CD4-positive, alpha-beta memory T cell (primary cell): ENCODE measurements at regions not wholly inside any gene's neighbourhood (a gene's known extent, or its start where the extent isn't known, plus 50 kb on each side); places are given as distances from the start of the nearest gene placed in this dataset.

Source experiments
- CTCF ChIA-PET: fragments of 350-600 bp; sonication (Branson Sonifier 250); formaldehyde crosslinking; loops from one replicate; lab custom pipeline; 2021; ENCODE audit warnings: inconsistent platforms; ENCODE audit not compliant: partially characterized antibody; lab: Charles Lee
- POLR2A ChIA-PET: fragments of 350-600 bp; sonication (Branson Sonifier 250); formaldehyde crosslinking; loops from one replicate; lab custom pipeline; 2021; ENCODE audit not compliant: partially characterized antibody; lab: Charles Lee
- DNase-seq, 5 donors: peaks; one replicate each; pipeline versions ENCODE4 v3.0.0 to v3.0.0-alpha.2; 2020 to 2022; ENCODE audit warnings: mixed read lengths in 1 of 5
- H3K27ac ChIP-seq: one replicate; pipeline ENCODE4 v1.7.0; 2013; ENCODE audit warnings: low read depth, low read length
- H3K27me3 ChIP-seq: 2 replicates; pipeline ENCODE4 v1.7.0; 2013; ENCODE audit warnings: mild to moderate bottlenecking, low read length, moderate library complexity; ENCODE audit not compliant: insufficient read depth
- H3K36me3 ChIP-seq: 2 replicates; pipeline ENCODE4 v1.7.0; 2013; ENCODE audit warnings: mild to moderate bottlenecking, low read length, moderate library complexity; ENCODE audit not compliant: insufficient read depth
- H3K4me1 ChIP-seq: 2 replicates; pipeline ENCODE4 v1.7.0; 2013; ENCODE audit warnings: mild to moderate bottlenecking, low read length, moderate library complexity; ENCODE audit not compliant: insufficient read depth
- H3K4me3 ChIP-seq, 2 donors: one replicate each; pipeline ENCODE4 v1.7.0; 2013; ENCODE audit warnings: low read length in 2 of 2, mild to moderate bottlenecking in 1 of 2
- H3K9me3 ChIP-seq, 2 donors: one replicate each; pipeline ENCODE4 v1.7.0; 2013; ENCODE audit warnings: low read length in 2 of 2, control low read depth in 1 of 2; ENCODE audit not compliant: control insufficient read depth in 1 of 2
- H3K27ac Mint-ChIP-seq, 7 donors: one replicate each; pipeline ENCODE4 v1.8.0; 2020 to 2021; ENCODE audit warnings: mixed read lengths in 7 of 7, mild to moderate bottlenecking in 6 of 7, inconsistent platforms in 3 of 7, moderate library complexity in 3 of 7
- H3K27me3 Mint-ChIP-seq, 2 donors: one replicate each; pipeline ENCODE4 v1.8.0; 2020 to 2021; ENCODE audit warnings: mixed read lengths in 2 of 2
- H3K36me3 Mint-ChIP-seq, 2 donors: one replicate each; pipeline ENCODE4 v1.8.0; 2020 to 2021; ENCODE audit warnings: mixed read lengths in 2 of 2, inconsistent platforms in 1 of 2, mild to moderate bottlenecking in 1 of 2
- H3K4me1 Mint-ChIP-seq, 4 donors: one replicate each; pipeline ENCODE4 v1.8.0; 2020 to 2021; ENCODE audit warnings: mixed read lengths in 4 of 4, mild to moderate bottlenecking in 1 of 4
- H3K4me3 Mint-ChIP-seq, 8 donors: one replicate each; pipeline ENCODE4 v1.8.0; 2020 to 2021; ENCODE audit warnings: mixed read lengths in 8 of 8, mild to moderate bottlenecking in 7 of 8, moderate library complexity in 6 of 8, inconsistent platforms in 3 of 8
- H3K9me3 Mint-ChIP-seq, 8 donors: one replicate each; pipeline ENCODE4 v1.8.0; 2020 to 2021; ENCODE audit warnings: mixed read lengths in 8 of 8, mild to moderate bottlenecking in 5 of 8, inconsistent platforms in 3 of 8, moderate library complexity in 1 of 8
- intact Hi-C: fragments of 100-400 bp; cut with micrococcal nuclease; formaldehyde crosslinking; loops from one replicate; pipeline ENCODE4 v1.15.1; 2023

DNA sequence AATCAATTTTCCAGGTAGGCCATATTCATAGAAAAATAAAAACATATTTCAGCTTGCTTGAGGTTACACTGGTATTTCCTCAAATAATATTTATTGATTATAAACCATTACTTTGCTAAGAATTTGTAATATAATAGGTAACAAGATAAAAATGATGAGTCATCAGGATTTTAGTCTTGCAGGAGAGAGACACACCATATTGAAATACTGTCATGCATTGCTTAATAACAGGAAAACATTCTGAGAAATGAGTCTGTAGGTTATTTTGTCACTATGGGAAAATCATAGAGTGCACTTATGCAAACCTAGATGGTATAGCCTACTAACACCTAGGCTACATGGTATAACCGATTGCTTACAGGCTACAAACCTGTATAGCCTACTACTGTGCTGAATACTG, 990.5 kb downstream of the OTOL1 start:
- DNase-seq, result no peak
- Mint-ChIP-seq H3K4me1 (no peaks in the 10 kb centered on the region), H3K27me3 (no peaks in the 10 kb centered on the region), H3K4me3 (no peak overlapping the region), H3K9me3 (peaks cover 0 to 17% (median 5%) of the 10 kb centered on the region in 8 donors), H3K27ac (no peak overlapping the region), H3K36me3 (no peaks in the 10 kb centered on the region)
- H3K27me3 ChIP-seq, result no peaks in the 10 kb centered on the region
- ChIA-PET POLR2A (no interaction called here), CTCF (no interaction called here)
- intact Hi-C loops, result no loop called here
- H3K36me3 ChIP-seq, result no peaks in the 10 kb centered on the region
- no peak overlapping the region for H3K4me3 ChIP-seq
- no peaks in the 10 kb centered on the region for H3K4me1 ChIP-seq
- H3K27ac ChIP-seq, result no peak overlapping the region
- H3K9me3 ChIP-seq, result no peaks in the 10 kb centered on the region

DNA sequence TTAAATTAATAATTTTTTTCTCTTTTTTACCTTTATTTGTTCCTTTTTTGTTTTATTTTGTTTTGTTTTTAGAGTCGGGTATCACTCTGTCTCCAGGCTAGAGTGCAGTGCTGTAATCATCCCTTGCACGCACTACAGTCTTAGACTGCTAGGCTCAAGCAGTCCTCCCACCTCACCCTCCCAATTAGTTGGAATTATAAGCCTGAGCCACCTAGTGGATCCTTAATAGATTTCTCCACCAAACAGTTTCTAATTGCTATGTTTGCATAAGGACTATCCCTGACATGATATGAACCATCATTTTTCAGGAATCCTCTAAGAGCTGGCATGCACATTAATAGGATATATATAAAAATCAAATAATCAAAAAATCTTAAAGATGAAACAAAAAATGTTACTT, 993.2 kb downstream of the OTOL1 start:
- no peaks in the 10 kb centered on the region for H3K36me3 Mint-ChIP-seq
- H3K36me3 ChIP-seq, result no peaks in the 10 kb centered on the region
- ChIA-PET CTCF (no interaction called here), POLR2A (no interaction called here)
- no peak overlapping the region for H3K4me3 Mint-ChIP-seq
- no peaks in the 10 kb centered on the region for H3K27me3 ChIP-seq
- no peak overlapping the region for H3K27ac Mint-ChIP-seq
- no peaks in the 10 kb centered on the region for H3K4me1 ChIP-seq
- H3K4me1 Mint-ChIP-seq, result no peaks in the 10 kb centered on the region
- no peak for DNase-seq
- intact Hi-C loops, result no loop called here
- H3K27ac ChIP-seq, result no peak overlapping the region
- H3K4me3 ChIP-seq, result no peak overlapping the region
- H3K9me3 Mint-ChIP-seq, result peaks cover 0 to 12% (median 6%) of the 10 kb centered on the region in 8 donors
- H3K27me3 Mint-ChIP-seq, result no peaks in the 10 kb centered on the region
- no peaks in the 10 kb centered on the region for H3K9me3 ChIP-seq

DNA sequence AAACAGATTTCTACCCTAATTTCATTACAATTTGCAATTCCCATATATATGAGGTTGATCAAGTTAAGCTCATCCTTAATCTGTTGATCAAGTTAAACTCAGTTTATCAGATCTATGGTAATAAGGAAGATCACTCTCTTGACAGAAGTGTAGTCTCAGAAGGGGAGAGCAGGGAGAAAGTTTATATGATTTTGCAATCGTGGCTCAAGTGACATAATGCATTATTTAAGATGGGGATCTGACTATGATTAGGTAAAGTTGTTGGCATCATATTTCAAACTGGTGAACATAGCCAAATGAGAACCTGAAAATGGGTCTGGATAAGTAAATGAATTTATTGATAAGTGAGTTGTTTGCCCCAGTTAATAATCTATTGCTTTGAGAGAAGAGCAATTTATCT, 995.3 kb downstream of the OTOL1 start:
- no peak for DNase-seq
- ChIA-PET POLR2A (no interaction called here), CTCF (no interaction called here)
- no peaks in the 10 kb centered on the region for H3K4me1 Mint-ChIP-seq
- no peak overlapping the region for H3K4me3 Mint-ChIP-seq
- no peaks in the 10 kb centered on the region for H3K4me1 ChIP-seq
- no peaks in the 10 kb centered on the region for H3K9me3 ChIP-seq
- H3K27me3 Mint-ChIP-seq, result no peaks in the 10 kb centered on the region
- H3K36me3 Mint-ChIP-seq, result no peaks in the 10 kb centered on the region
- intact Hi-C loops, result no loop called here
- H3K27ac Mint-ChIP-seq, result no peak overlapping the region
- H3K4me3 ChIP-seq, result no peak overlapping the region
- no peaks in the 10 kb centered on the region for H3K27me3 ChIP-seq
- peaks cover 0 to 16% (median 8%) of the 10 kb centered on the region in 8 donors for H3K9me3 Mint-ChIP-seq
- no peak overlapping the region for H3K27ac ChIP-seq
- H3K36me3 ChIP-seq, result no peaks in the 10 kb centered on the region

DNA sequence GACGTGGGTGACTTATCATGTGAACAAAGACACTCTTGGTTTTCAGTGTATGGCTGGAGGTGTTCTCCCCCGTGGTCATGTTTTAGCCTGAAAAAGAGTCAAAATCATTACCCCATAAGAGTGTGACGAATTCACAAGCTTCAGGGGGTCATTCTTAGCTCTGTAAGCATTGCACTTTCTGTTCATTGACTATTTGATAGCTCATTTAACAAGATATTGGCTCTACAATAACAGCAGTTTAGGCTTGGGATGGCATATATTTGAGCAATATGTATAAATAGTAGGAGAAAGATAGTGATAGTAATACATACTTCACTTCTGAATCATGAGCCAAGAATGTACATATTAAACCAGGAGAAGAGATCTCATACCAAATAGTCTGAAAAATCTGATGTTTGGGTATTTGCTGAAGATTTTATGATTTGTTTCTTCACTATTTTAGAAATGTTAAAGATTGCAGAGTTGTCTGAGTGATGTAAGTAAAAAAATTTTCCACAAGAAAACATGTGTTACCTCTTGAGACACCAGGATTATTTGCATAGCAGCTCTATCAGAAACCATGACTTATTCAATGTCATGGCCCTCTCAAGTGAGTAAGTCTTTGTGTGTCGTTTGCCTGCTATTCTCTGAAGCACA, 996.0 kb downstream of the OTOL1 start:
- Mint-ChIP-seq H3K9me3 (peaks cover 0 to 17% (median 8%) of the 10 kb centered on the region in 8 donors), H3K36me3 (no peaks in the 10 kb centered on the region), H3K27me3 (no peaks in the 10 kb centered on the region), H3K4me1 (no peaks in the 10 kb centered on the region), H3K27ac (no peak overlapping the region), H3K4me3 (no peak overlapping the region)
- no peak for DNase-seq
- intact Hi-C loops, result no loop called here
- Histone ChIP-seq H3K4me3 (no peak overlapping the region), H3K27ac (no peak overlapping the region), H3K4me1 (no peaks in the 10 kb centered on the region), H3K9me3 (no peaks in the 10 kb centered on the region), H3K27me3 (no peaks in the 10 kb centered on the region), H3K36me3 (no peaks in the 10 kb centered on the region)
- ChIA-PET POLR2A (no interaction called here), CTCF (no interaction called here)

DNA sequence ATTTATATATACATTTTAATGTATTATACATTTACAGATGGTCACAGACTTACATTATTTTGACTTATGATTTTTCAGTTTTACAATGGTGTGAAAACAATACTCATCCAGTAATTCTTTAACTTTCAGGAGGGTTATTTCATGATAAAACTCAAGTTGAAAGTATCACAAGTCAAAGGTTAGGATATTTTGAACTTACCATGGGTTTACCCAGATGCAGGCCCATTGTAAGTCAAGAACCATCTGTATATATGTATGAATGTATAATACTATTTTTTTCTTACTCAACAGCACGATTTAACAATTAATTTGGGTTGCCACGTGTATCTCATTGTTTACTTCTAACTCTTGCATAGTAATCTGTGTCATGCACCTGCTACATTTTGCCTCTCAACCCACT, 1002.0 kb downstream of the OTOL1 start:
- Mint-ChIP-seq H3K27ac (no peak overlapping the region), H3K4me3 (no peak overlapping the region), H3K27me3 (no peaks in the 10 kb centered on the region), H3K36me3 (no peaks in the 10 kb centered on the region), H3K9me3 (peaks cover 0 to 24% (median 6%) of the 10 kb centered on the region in 8 donors), H3K4me1 (no peaks in the 10 kb centered on the region)
- Histone ChIP-seq H3K27ac (no peak overlapping the region), H3K4me1 (no peaks in the 10 kb centered on the region), H3K9me3 (no peaks in the 10 kb centered on the region), H3K4me3 (no peak overlapping the region), H3K27me3 (no peaks in the 10 kb centered on the region), H3K36me3 (no peaks in the 10 kb centered on the region)
- no peak for DNase-seq
- intact Hi-C loops, result no loop called here
- ChIA-PET POLR2A (no interaction called here), CTCF (no interaction called here)

DNA sequence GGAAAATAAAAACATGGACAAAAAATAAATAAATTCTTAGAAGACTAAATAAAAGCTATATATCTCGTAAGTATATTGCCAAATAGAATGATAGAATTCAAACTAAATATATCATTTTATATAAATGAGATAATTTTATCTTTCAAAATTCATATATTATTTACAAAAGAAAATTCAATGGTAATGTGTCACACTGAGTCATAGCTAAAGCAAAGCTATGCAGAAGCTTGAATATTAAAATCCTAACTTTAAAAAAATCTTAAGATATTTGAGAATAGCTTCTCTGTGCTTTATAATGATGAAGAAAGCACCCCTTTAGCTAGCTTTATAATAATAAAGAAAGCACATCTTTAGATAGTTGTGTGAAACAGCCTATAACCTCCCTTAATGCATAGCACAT, 1010.8 kb downstream of the OTOL1 start:
- H3K4me3 ChIP-seq, result no peak overlapping the region
- intact Hi-C loops, result no loop called here
- no peaks in the 10 kb centered on the region for H3K4me1 ChIP-seq
- H3K27ac ChIP-seq, result no peak overlapping the region
- H3K9me3 ChIP-seq, result no peaks in the 10 kb centered on the region
- ChIA-PET POLR2A (no interaction called here), CTCF (no interaction called here)
- H3K36me3 Mint-ChIP-seq, result no peaks in the 10 kb centered on the region
- H3K36me3 ChIP-seq, result no peaks in the 10 kb centered on the region
- H3K9me3 Mint-ChIP-seq, result peaks cover 0 to 19% (median 10%) of the 10 kb centered on the region in 8 donors
- H3K4me1 Mint-ChIP-seq, result no peaks in the 10 kb centered on the region
- no peak overlapping the region for H3K27ac Mint-ChIP-seq
- no peak for DNase-seq
- no peaks in the 10 kb centered on the region for H3K27me3 ChIP-seq
- no peaks in the 10 kb centered on the region for H3K27me3 Mint-ChIP-seq
- no peak overlapping the region for H3K4me3 Mint-ChIP-seq

DNA sequence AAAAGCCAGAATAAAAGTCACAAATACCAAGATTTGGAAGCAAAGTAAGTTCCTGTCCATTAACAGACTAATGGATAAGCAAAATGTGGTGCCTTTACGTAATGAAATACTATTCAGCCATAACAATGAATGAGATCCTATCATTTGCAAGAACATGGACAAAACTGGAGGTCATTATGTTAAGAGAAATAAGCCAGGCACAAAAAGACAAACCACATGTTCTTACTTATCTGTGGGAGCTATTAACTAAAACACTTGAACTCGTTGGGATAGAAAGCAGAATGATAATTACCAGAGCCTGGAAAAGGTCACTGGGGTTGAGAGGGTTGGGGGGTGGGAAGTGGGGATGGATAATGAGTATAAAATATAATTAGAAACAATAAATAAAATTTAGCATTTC, 1015.9 kb downstream of the OTOL1 start:
- Histone ChIP-seq H3K9me3 (peaks cover 0 to 3% of the 10 kb centered on the region in 2 donors), H3K4me3 (no peak overlapping the region), H3K27me3 (no peaks in the 10 kb centered on the region), H3K36me3 (no peaks in the 10 kb centered on the region), H3K4me1 (no peaks in the 10 kb centered on the region), H3K27ac (no peak overlapping the region)
- intact Hi-C loops, result no loop called here
- no peaks in the 10 kb centered on the region for H3K27me3 Mint-ChIP-seq
- H3K36me3 Mint-ChIP-seq, result no peaks in the 10 kb centered on the region
- no peak overlapping the region for H3K4me3 Mint-ChIP-seq
- POLR2A ChIA-PET, result no interaction called here
- no peaks in the 10 kb centered on the region for H3K4me1 Mint-ChIP-seq
- H3K9me3 Mint-ChIP-seq, result peaks cover 0 to 15% (median 9%) of the 10 kb centered on the region in 8 donors
- CTCF ChIA-PET, result no interaction called here
- DNase-seq, result no peak
- no peak overlapping the region for H3K27ac Mint-ChIP-seq

DNA sequence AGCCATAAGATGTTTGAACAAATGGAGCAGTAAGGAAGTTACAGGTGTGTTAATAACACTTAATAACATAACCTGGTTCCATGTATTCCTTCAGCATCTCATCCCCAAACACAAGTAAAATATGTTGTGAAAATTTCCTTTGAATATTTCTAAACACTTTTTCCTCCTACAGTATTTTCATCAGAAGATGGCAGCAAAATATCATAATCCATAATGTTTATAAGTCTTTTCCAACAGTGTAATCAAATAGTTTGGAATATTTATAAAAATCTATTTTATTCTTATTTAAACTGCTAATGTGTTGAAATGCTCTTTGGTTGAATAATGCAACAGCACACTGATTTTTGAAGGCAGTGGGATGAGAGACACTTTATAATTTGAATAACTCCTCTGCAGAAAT, 1020.5 kb downstream of the OTOL1 start:
- peaks cover 0 to 10% (median 4%) of the 10 kb centered on the region in 8 donors for H3K9me3 Mint-ChIP-seq
- no peak for DNase-seq

More for the DNA sequence above, 1020.5 kb downstream of the OTOL1 start:
- POLR2A ChIA-PET, result no interaction called here
- H3K4me1 Mint-ChIP-seq, result no peaks in the 10 kb centered on the region
- H3K9me3 ChIP-seq, result peaks cover 0 to 3% of the 10 kb centered on the region in 2 donors
- CTCF ChIA-PET, result no interaction called here
- H3K27ac Mint-ChIP-seq, result no peak overlapping the region
- intact Hi-C loops, result no loop called here
- H3K27me3 Mint-ChIP-seq, result no peaks in the 10 kb centered on the region
- H3K4me3 ChIP-seq, result no peak overlapping the region
- H3K36me3 Mint-ChIP-seq, result no peaks in the 10 kb centered on the region
- no peaks in the 10 kb centered on the region for H3K27me3 ChIP-seq
- H3K4me1 ChIP-seq, result no peaks in the 10 kb centered on the region
- H3K27ac ChIP-seq, result no peak overlapping the region
- H3K4me3 Mint-ChIP-seq, result no peak overlapping the region
- no peaks in the 10 kb centered on the region for H3K36me3 ChIP-seq
